ENCODE measurements at regions not wholly inside any gene's neighbourhood (a gene's known extent, or its start where the extent isn't known, plus 50 kb on each side); places are given as distances from the start of the nearest gene placed in this dataset.

DNA sequence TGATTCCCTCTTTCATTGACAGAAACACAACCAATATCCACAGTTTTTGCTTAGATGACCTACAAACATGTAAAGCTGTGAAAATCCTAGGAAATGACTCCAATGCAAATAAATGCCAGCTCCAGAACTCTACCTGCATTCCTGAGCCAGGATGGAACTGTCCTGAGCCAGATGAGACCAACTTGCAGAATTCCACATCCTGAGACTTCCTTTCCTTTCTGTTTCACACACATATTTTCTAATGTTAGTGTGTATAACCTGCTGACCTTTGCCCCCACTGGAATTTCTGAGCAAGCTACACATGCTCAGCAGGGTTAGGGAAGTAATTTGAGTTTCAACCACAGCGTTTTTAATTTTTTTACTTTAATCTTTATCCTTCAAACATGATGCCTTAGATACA is 69.6 kb upstream of the ADGRF1 start:
- DNase-seq, result no peak
- ATAC-seq (ENCODE audit: low FRiP score in 2 of 2), result no peak
- Histone ChIP-seq H3K4me3 (no peak overlapping the region), H3K36me3 (no peaks in the 10 kb centered on the region), H3K27me3 (no peaks in the 10 kb centered on the region), H3K9me3 (no peaks in the 10 kb centered on the region), H3K27ac (no peak overlapping the region), H3K4me1 (no peaks in the 10 kb centered on the region)
- TF ChIP-seq POLR2AphosphoS5 (IDR thresholded peaks at IDR 0.05) (no peak), POLR2A (IDR thresholded peaks at IDR 0.05) (no peak), EP300 (IDR thresholded peaks at IDR 0.05) (no peak)
- TF ChIP-seq, protein P1, sequence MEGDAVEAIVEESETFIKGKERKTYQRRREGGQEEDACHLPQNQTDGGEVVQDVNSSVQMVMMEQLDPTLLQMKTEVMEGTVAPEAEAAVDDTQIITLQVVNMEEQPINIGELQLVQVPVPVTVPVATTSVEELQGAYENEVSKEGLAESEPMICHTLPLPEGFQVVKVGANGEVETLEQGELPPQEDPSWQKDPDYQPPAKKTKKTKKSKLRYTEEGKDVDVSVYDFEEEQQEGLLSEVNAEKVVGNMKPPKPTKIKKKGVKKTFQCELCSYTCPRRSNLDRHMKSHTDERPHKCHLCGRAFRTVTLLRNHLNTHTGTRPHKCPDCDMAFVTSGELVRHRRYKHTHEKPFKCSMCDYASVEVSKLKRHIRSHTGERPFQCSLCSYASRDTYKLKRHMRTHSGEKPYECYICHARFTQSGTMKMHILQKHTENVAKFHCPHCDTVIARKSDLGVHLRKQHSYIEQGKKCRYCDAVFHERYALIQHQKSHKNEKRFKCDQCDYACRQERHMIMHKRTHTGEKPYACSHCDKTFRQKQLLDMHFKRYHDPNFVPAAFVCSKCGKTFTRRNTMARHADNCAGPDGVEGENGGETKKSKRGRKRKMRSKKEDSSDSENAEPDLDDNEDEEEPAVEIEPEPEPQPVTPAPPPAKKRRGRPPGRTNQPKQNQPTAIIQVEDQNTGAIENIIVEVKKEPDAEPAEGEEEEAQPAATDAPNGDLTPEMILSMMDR (IDR thresholded peaks at IDR 0.05), result no peak
- 23 to 57% methylated on average over 1 of the region's 1 CpG for WGBS, 2 donors

DNA sequence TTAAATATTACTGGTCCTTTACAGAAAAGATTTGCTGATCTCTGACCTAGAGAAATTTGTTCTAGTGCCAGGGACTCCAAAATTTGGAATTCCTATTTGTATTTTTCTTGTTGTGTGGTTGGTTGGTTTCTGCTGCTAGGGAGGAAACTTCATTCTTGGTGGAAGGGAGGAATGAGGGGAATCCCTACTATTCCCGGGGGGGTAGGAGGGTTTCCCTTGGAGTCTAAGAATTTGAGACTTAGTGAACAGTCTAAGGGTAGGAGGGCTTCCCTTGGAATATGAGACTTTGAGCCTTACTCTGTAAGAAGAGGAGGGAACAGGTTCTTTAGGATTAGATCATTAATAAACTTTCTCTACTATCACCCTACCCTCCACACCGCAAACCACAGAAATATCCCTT is 67.1 kb upstream of the ADGRF1 start:
- Histone ChIP-seq H3K4me1 (peaks cover 0 to 5% (median 0%) of the 10 kb centered on the region in 4 donors), H3K27me3 (no peaks in the 10 kb centered on the region), H3K27ac (no peak overlapping the region), H3K9me3 (no peaks in the 10 kb centered on the region), H3K36me3 (no peaks in the 10 kb centered on the region), H3K4me3 (no peak overlapping the region)
- TF ChIP-seq EP300 (IDR thresholded peaks at IDR 0.05), result no peak
- no peak for TF ChIP-seq POLR2A (IDR thresholded peaks at IDR 0.05)
- TF ChIP-seq POLR2AphosphoS5 (IDR thresholded peaks at IDR 0.05), result no peak
- TF ChIP-seq, protein P1 (IDR thresholded peaks at IDR 0.05), result no peak
- ATAC-seq (ENCODE audit: low FRiP score in 2 of 2) (no peak), DNase-seq (no peak)
- 82 to 92% methylated on average over 2 of the region's 2 CpGs for WGBS, 2 donors

DNA sequence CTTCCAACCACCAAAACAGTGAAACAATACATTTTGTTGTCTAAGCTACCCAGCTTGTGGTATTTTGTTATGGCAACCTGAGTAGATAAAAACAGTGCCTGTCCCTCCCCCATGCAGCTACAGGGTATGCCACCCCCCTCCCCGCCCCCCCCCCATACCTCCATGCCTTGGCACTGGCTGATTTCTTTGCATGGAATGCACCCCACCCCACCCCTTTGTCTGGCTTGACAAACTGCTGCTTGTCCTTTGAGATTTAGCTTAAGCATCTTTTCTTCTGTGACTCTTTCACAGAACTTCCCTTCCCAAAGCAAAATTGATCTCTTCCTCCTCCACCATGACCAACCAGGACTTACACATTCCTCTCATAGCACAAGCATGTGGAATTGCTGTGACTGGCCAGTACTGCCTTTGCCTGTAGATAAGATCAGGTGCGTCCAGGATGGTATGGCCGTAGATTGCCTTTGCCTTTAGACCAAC is 64.6 kb upstream of the ADGRF1 start:
- 96 to 98% methylated on average over 3 of the region's 3 CpGs for WGBS, 2 donors
- Histone ChIP-seq H3K4me3 (no peak overlapping the region), H3K4me1 (peaks cover 5 to 15% (median 5%) of the 10 kb centered on the region in 4 donors), H3K36me3 (no peaks in the 10 kb centered on the region), H3K27me3 (no peaks in the 10 kb centered on the region), H3K9me3 (no peaks in the 10 kb centered on the region), H3K27ac (no peak overlapping the region)
- TF ChIP-seq, protein P1 (IDR thresholded peaks at IDR 0.05), result no peak
- no peak for TF ChIP-seq EP300 (IDR thresholded peaks at IDR 0.05)
- no peak for TF ChIP-seq POLR2A (IDR thresholded peaks at IDR 0.05)
- no peak for TF ChIP-seq POLR2AphosphoS5 (IDR thresholded peaks at IDR 0.05)
- ATAC-seq (ENCODE audit: low FRiP score in 2 of 2) (no peak), DNase-seq (no peak)

DNA sequence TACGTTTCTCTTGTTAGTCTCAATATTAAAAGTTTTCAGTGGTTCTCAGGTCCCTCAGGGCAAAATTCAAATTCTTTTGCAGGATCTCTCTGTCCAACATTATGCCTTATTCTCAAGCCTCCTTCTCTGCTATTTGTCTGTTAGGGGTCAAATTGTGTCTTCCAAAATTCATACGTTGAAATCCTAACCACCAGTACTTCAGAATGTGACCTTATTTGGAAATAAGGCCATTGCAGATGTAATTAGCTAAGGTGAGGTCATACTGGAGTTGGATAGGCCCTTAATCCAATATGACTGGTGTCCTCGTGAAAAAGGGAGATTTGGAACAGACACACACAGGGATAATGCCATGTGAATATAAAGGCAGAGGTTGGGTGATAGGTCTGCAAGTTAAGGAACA is 64.1 kb upstream of the ADGRF1 start:
- Histone ChIP-seq H3K27me3 (no peaks in the 10 kb centered on the region), H3K36me3 (no peaks in the 10 kb centered on the region), H3K9me3 (no peaks in the 10 kb centered on the region), H3K4me1 (peaks cover 5 to 15% (median 5%) of the 10 kb centered on the region in 4 donors), H3K27ac (no peak overlapping the region), H3K4me3 (no peak overlapping the region)
- DNase-seq (no peak), ATAC-seq (ENCODE audit: low FRiP score in 2 of 2) (no peak)
- TF ChIP-seq, protein P1 (IDR thresholded peaks at IDR 0.05), result no peak
- no peak for TF ChIP-seq POLR2AphosphoS5 (IDR thresholded peaks at IDR 0.05)
- no peak for TF ChIP-seq POLR2A (IDR thresholded peaks at IDR 0.05)
- no peak for TF ChIP-seq EP300 (IDR thresholded peaks at IDR 0.05)
- WGBS, 2 donors, result 71 to 90% methylated on average over 3 of the region's 3 CpGs

DNA sequence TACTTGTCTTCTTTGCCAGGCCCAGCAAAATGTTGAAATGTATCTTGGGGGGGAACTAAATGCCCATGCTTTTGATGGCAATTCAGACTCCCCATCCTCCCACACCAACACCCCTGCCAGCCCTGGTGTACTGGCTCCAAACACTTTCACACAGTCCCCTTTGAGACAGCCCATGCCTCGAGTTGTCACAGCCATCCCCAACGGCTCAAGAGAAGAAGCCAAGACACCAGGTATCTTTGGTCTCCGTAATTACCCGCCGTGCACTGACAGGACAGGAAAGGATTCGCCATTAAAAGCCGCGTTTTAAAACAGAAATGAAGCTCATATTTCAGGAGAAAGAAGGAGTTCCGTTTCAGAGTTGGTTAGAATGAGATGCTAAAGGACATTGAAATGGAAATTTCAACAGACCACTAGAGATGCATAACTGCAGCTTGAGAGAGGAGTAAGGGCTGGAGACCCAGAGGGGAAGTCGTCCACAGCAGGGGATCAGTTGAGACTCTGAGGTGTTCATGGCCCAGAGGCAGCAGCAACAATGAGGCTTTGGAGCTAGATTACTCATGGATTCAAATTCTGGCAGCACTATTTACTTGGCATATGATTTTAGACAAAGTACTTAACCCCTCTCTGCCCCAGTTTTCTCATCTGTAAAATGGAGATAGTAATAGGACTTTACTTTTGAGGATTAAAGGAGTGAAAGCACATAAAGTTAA is 63.5 kb upstream of the ADGRF1 start:
- Histone ChIP-seq H3K27ac (no peak overlapping the region), H3K9me3 (no peaks in the 10 kb centered on the region), H3K36me3 (no peaks in the 10 kb centered on the region), H3K4me1 (peaks cover 5 to 15% (median 5%) of the 10 kb centered on the region in 4 donors), H3K4me3 (no peak overlapping the region), H3K27me3 (no peaks in the 10 kb centered on the region)
- DNase-seq, result no peak
- WGBS, 2 donors, result 91% methylated on average over 10 of the region's 10 CpGs
- no peak for ATAC-seq (ENCODE audit: low FRiP score in 2 of 2)
- TF ChIP-seq POLR2AphosphoS5 (IDR thresholded peaks at IDR 0.05) (no peak), EP300 (IDR thresholded peaks at IDR 0.05) (no peak), POLR2A (IDR thresholded peaks at IDR 0.05) (no peak)
- TF ChIP-seq, protein P1 (IDR thresholded peaks at IDR 0.05), result no peak
